ENCODE measurements at regions not wholly inside any gene's neighbourhood (a gene's known extent, or its start where the extent isn't known, plus 50 kb on each side); places are given as distances from the start of the nearest gene placed in this dataset.

GRCh38 chr12:77328326-77328725, 263.0 kb upstream of the E2F7 start:
- TF ChIP-seq CTCF (conservative IDR thresholded peaks at IDR 0.05) (no peak), ZFX (IDR thresholded peaks at IDR 0.05) (no peak)
